SH-SY5Y (cell line): ENCODE measurements at regions not wholly inside any gene's neighbourhood (a gene's known extent, or its start where the extent isn't known, plus 50 kb on each side); places are given as distances from the start of the nearest gene placed in this dataset.

ENCODE experiments used
- GATA2 ChIP-seq: IDR thresholded peaks from 2 replicates; pipeline ENCODE4 v1.6.1; 2011; ENCODE audit warnings: mild to moderate bottlenecking, low read depth, low read length
- GATA3 ChIP-seq: IDR thresholded peaks from 2 replicates; pipeline ENCODE4 v1.6.1; 2011; ENCODE audit warnings: low read depth, mild to moderate bottlenecking, low read length, moderate library complexity

DNA sequence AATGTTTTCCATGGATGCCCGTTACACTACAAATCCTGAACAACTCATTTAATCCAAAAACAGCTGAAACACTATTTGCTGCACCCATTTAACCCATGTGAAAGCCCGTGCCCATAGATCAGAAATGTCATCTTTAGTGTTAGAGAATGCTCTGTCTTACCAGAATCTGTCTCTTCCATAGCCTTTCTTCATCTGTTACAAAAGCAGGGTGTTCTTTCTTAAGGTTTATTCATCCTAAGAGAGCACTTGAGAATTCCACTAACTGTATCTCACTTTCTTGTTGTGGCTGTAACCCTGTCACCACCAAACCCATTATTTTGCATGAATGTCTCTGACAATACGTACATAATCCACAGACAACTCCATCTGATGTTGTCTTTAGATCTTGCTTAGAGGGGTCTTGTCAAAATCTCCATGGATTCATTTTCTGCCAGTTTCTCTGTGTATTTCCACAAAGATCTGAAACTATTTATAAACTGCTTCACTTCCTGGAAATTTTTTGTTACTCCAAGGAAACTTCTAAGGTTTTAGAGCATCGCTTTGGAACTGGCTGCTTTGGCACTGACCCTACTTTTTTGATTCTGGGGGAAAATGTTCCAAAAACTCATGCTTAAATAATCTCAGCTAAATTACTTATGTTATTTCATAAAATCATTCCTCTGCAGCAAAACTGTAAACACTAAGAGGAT is 167.8 kb upstream of the CCDC54 start:
- TF ChIP-seq GATA2 (no peak), GATA3 (no peak)
